HCT116 (cell line): ENCODE measurements at regions not wholly inside any gene's neighbourhood (a gene's known extent, or its start where the extent isn't known, plus 50 kb on each side); places are given as distances from the start of the nearest gene placed in this dataset.

Experiments
- ATAC-seq: fragments of 200-7000 bp; cut with Tn5 transposase; 2 replicates; pipeline ENCODE4 v1.9.1; 2020; ENCODE audit warnings: mild to moderate bottlenecking, moderate library complexity
- BruUV-seq: library from RNA; stranded (reverse); fragments of 400-500 nt; replicated peaks from 2 replicates; lab custom pipeline; 2021; lab: Mats Ljungman, UMichigan
- CTCF ChIA-PET: fragments of 300-600 bp; sonication (Branson Sonifier 250); formaldehyde crosslinking; loops from one replicate; lab custom pipeline; 2021; ENCODE audit warnings: antibody characterized with exemption; lab: Charles Lee
- POLR2A ChIA-PET: fragments of 300-600, 350-600 bp; sonication (Branson Sonifier 250); formaldehyde crosslinking; loops from one replicate; lab custom pipeline; 2021; ENCODE audit warnings: antibody characterized with exemption; lab: Charles Lee
- RAD21 ChIA-PET, 2 experiments: fragments of 300-600 bp; sonication (Branson Sonifier 250); formaldehyde crosslinking; loops; one replicate each; lab custom pipeline; 2023; ENCODE audit warnings: low total read pairs in 2 of 2; ENCODE audit not compliant: uncharacterized antibody in 2 of 2, unreplicated experiment in 2 of 2, low non-redundant PET in 1 of 2; lab: Charles Lee
- DNase-seq: peaks from one replicate; pipeline ENCODE4 v3.0.0-alpha.2; 2010; ENCODE audit warnings: low read depth, low spot score
- H2AFZ ChIP-seq: fragments of 200-600 bp; shearing (Covaris generic), sonication (generic); 2 replicates; pipeline ENCODE4 v1.6.1; 2017; ENCODE audit warnings: low read depth, mixed run types, mixed read lengths, antibody characterized with exemption, low read length; ENCODE audit not compliant: poor library complexity, severe bottlenecking
- H3K27ac ChIP-seq: 2 replicates; pipeline ENCODE4 v1.5.1; 2012; ENCODE audit warnings: low read depth, low read length
- H3K27me3 ChIP-seq: fragments of 200-600 bp; sonication (generic); 2 replicates; pipeline ENCODE4 v1.6.1; 2016; ENCODE audit warnings: mixed run types, low read length, mixed read lengths; ENCODE audit not compliant: insufficient read depth
- H3K36me3 ChIP-seq, 2 experiments: fragments of 200-500 bp in 1 of 2; fragments of 200-600 bp in 1 of 2; sonication (Bioruptor generic) in 1 of 2; sonication (generic) in 1 of 2; 2 replicates each; pipeline versions ENCODE4 v1.5.1 to v1.6.1; 2014 to 2016; ENCODE audit warnings: low read length in 2 of 2, inconsistent platforms in 1 of 2, mixed read lengths in 1 of 2, mixed run types in 1 of 2; ENCODE audit not compliant: insufficient read depth in 2 of 2, control insufficient read depth in 1 of 2
- H3K4me1 ChIP-seq, 2 experiments: fragments of 200-600 bp in 1 of 2; sonication (generic) in 1 of 2; 2 replicates each; pipeline versions ENCODE4 v1.5.1 to v1.6.1; 2012 to 2017; ENCODE audit warnings: low read length in 2 of 2, inconsistent platforms in 1 of 2, mild to moderate bottlenecking in 1 of 2, mixed read lengths in 1 of 2, mixed run types in 1 of 2, moderate library complexity in 1 of 2; ENCODE audit not compliant: insufficient read depth in 2 of 2, control insufficient read depth in 1 of 2
- H3K4me2 ChIP-seq: fragments of 200-600 bp; sonication (generic); 2 replicates; pipeline ENCODE4 v1.6.1; 2017; ENCODE audit warnings: mixed run types, low read length, mixed read lengths
- H3K4me3 ChIP-seq, 2 experiments: fragments of 200-600 bp in 1 of 2; sonication (generic) in 1 of 2; replicated peaks in 1 of 2; 2 replicates each; pipeline ENCODE4 v1.5.1; 2011 to 2016; ENCODE audit warnings: low read length in 2 of 2, control low read depth in 1 of 2, low read depth in 1 of 2, mild to moderate bottlenecking in 1 of 2, mixed read lengths in 1 of 2, mixed run types in 1 of 2
- H3K79me2 ChIP-seq: fragments of 200-600 bp; sonication (generic); 2 replicates; pipeline ENCODE4 v1.6.1; 2017; ENCODE audit warnings: mild to moderate bottlenecking, mixed run types, low read length, moderate library complexity, mixed read lengths; ENCODE audit not compliant: insufficient read depth
- H3K9ac ChIP-seq: fragments of 200-600 bp; sonication (generic); 2 replicates; pipeline ENCODE4 v1.6.1; 2016; ENCODE audit warnings: low read length, mixed read lengths
- H3K9me2 ChIP-seq: fragments of 200-600 bp; sonication (generic), shearing (Covaris generic); 2 replicates; pipeline ENCODE4 v1.6.1; 2017; ENCODE audit warnings: mixed run types, mild to moderate bottlenecking, moderate library complexity; ENCODE audit not compliant: insufficient read depth
- H3K9me3 ChIP-seq, 2 experiments: fragments of 200-500 bp in 1 of 2; fragments of 200-600 bp in 1 of 2; sonication (Bioruptor generic) in 1 of 2; sonication (generic) in 1 of 2; 2 replicates each; pipeline ENCODE4 v1.6.1; 2014 to 2017; ENCODE audit warnings: low read length in 2 of 2, mixed read lengths in 2 of 2, inconsistent platforms in 1 of 2, low read depth in 1 of 2, mild to moderate bottlenecking in 1 of 2, mixed run types in 1 of 2, moderate library complexity in 1 of 2; ENCODE audit not compliant: control insufficient read depth in 1 of 2, insufficient read depth in 1 of 2
- H4K20me1 ChIP-seq: fragments of 200-600 bp; sonication (generic), shearing (Covaris generic); 2 replicates; pipeline ENCODE4 v1.6.1; 2017; ENCODE audit warnings: mixed run types, mild to moderate bottlenecking, moderate library complexity; ENCODE audit not compliant: insufficient read depth
- CTCF ChIP-seq, 3 experiments: fragments of 200-600 bp in 1 of 3; sonication (generic) in 1 of 3; IDR thresholded peaks in 2 of 3; conservative IDR thresholded peaks in 1 of 3; 2 replicates each; pipeline ENCODE4 v1.5.1; 2012 to 2017; ENCODE audit warnings: low read depth in 2 of 3, low read length in 2 of 3, antibody characterized with exemption in 1 of 3, borderline replicate concordance in 1 of 3, control low read depth in 1 of 3, mild to moderate bottlenecking in 1 of 3, mixed read lengths in 1 of 3, mixed run types in 1 of 3, moderate library complexity in 1 of 3; ENCODE audit not compliant: insufficient read depth in 1 of 3
- EGR1 ChIP-seq: IDR thresholded peaks from 2 replicates; pipeline ENCODE4 v1.6.1; 2012; ENCODE audit warnings: low read depth
- EZH2 ChIP-seq: fragments of 200-600 bp; sonication (generic); IDR thresholded peaks from 2 replicates; pipeline ENCODE4 v1.6.1; 2017; ENCODE audit warnings: antibody characterized with exemption, mixed run types
- FOSL1 ChIP-seq: IDR thresholded peaks from 2 replicates; pipeline ENCODE4 v1.6.1; 2012; ENCODE audit warnings: low read depth
- POLR2A ChIP-seq: IDR thresholded peaks from 2 replicates; pipeline ENCODE4 v1.7.0; 2011; ENCODE audit warnings: borderline replicate concordance; ENCODE audit not compliant: insufficient read depth, insufficient read length; ENCODE audit errors: extremely low read depth
- SP1 ChIP-seq: IDR thresholded peaks from 2 replicates; pipeline ENCODE4 v1.6.1; 2012; ENCODE audit warnings: low read depth
- SRF ChIP-seq: IDR thresholded peaks from 2 replicates; pipeline ENCODE4 v1.6.1; 2012; ENCODE audit warnings: low read depth
- TCF7L2 ChIP-seq: IDR thresholded peaks from 2 replicates; pipeline ENCODE4 v1.7.0; 2011; ENCODE audit warnings: borderline replicate concordance, inconsistent platforms; ENCODE audit not compliant: insufficient read depth, insufficient read length; ENCODE audit errors: extremely low read depth
- YY1 ChIP-seq: IDR thresholded peaks from 2 replicates; pipeline ENCODE4 v1.6.1; 2011; ENCODE audit warnings: low read length, low read depth, moderate library complexity, mild to moderate bottlenecking; ENCODE audit not compliant: insufficient replicate concordance; ENCODE audit errors: extremely low read depth
- ZBTB33 ChIP-seq: IDR thresholded peaks from 2 replicates; pipeline ENCODE4 v1.6.1; 2011; ENCODE audit warnings: mild to moderate bottlenecking, low read length, moderate library complexity; ENCODE audit not compliant: insufficient replicate concordance; ENCODE audit errors: extremely low read depth
- ZFX ChIP-seq: fragments of 450-650 bp; IDR thresholded peaks from 2 replicates; pipeline ENCODE4 v1.6.1; 2017
- intact Hi-C: fragments of 100-400 bp; cut with micrococcal nuclease; formaldehyde crosslinking; loops from 2 replicates; pipeline ENCODE4 v1.10.0; 2022

DNA sequence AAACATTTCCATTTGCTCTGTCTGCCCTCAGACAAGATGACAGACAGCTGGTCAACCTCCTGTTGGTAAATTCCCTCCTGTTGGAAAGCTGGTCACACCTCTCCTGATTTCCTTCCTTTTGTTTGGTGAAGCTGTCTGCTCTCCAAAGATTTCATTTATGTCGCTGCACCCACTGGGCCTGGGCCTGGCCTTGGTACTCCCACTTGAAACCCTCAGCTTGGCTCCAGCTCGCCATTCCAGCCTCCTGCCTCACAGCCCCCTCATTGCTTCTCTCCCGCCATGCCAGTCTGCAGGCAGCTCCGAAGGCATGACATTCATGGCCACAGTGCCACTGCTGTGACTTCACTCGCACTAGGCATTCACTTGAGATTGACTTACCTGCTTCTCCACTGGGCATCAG, 451.8 kb downstream of the VRK1 start:
- no peak for TF ChIP-seq YY1
- no peak for TF ChIP-seq SP1
- TF ChIP-seq EGR1, result no peak
- TF ChIP-seq ZFX, result no peak
- no peak for TF ChIP-seq SRF
- TF ChIP-seq ZBTB33, result no peak
- TF ChIP-seq TCF7L2, result no peak
- no peak for TF ChIP-seq EZH2
- TF ChIP-seq POLR2A, result no peak
- H3K9ac ChIP-seq, result no peak overlapping the region
- no peak overlapping the region for H2AFZ ChIP-seq
- no peak overlapping the region for H3K4me3 ChIP-seq
- CTCF ChIA-PET, result no interaction called here
- intact Hi-C loops, result no loop called here
- no peak overlapping the region for H3K27ac ChIP-seq
- H3K4me1 ChIP-seq, result no peaks in the 10 kb centered on the region
- ATAC-seq, result no peak
- no peaks in the 10 kb centered on the region for H3K9me3 ChIP-seq
- no peaks in the 10 kb centered on the region for H3K9me2 ChIP-seq
- POLR2A ChIA-PET, result no interaction called here
- no TSS peak for BruUV-seq
- H4K20me1 ChIP-seq, result no peaks in the 10 kb centered on the region
- no peak overlapping the region for H3K4me2 ChIP-seq
- RAD21 ChIA-PET, result no interaction called here
- no peaks in the 10 kb centered on the region for H3K27me3 ChIP-seq
- no peaks in the 10 kb centered on the region for H3K36me3 ChIP-seq
- no peak for DNase-seq
- no peaks in the 10 kb centered on the region for H3K79me2 ChIP-seq

GRCh38 chr14:97250931-97251330, 453.7 kb downstream of the VRK1 start:
- DNase-seq (no peak), ATAC-seq (peak; percentile 73; the same call in 1 of the 2 replicates)
- Histone ChIP-seq H3K9me3 (no peaks in the 10 kb centered on the region), H2AFZ (no peak overlapping the region), H3K4me2 (no peak overlapping the region), H3K79me2 (no peaks in the 10 kb centered on the region), H3K36me3 (no peaks in the 10 kb centered on the region), H3K4me3 (no peak overlapping the region), H3K9me2 (no peaks in the 10 kb centered on the region), H3K27me3 (no peaks in the 10 kb centered on the region), H3K4me1 (no peaks in the 10 kb centered on the region), H3K9ac (no peak overlapping the region), H3K27ac (no peak overlapping the region), H4K20me1 (no peaks in the 10 kb centered on the region)
- RAD21 ChIA-PET, result no interaction called here
- TF ChIP-seq CTCF (IDR thresholded peaks at IDR 0.05 in 2 of 3, conservative IDR thresholded peaks at IDR 0.05 in 1 of 3; ENCODE audit: borderline replicate concordance in 1 of 3, insufficient read depth in 1 of 3, low read depth in 2 of 3, low read length in 2 of 3), result peak in 1 of 3 experiments; percentile 23; a peak in 1 of 6 replicates
- TF ChIP-seq FOSL1, result no peak
- CTCF ChIA-PET, result interaction anchor here (0.8 kb wide), 1 partner anchor 9 kb away, joined by 3 read pairs; no protein-coding TSS in a partner anchor
- POLR2A ChIA-PET, result no interaction called here
- BruUV-seq, result no TSS peak
- intact Hi-C loops, result no loop called here
